ENCODE measurements at regions not wholly inside any gene's neighbourhood (a gene's known extent, or its start where the extent isn't known, plus 50 kb on each side); places are given as distances from the start of the nearest gene placed in this dataset.
A peak's percentile ranks its signal among the peaks of the same experiment; 100 is the strongest.
"Not testable (repeated sequence)": the region's sequence is repeated elsewhere in the genome, so short reads cannot be mapped to it uniquely, and the experiment has no call there.

DNA sequence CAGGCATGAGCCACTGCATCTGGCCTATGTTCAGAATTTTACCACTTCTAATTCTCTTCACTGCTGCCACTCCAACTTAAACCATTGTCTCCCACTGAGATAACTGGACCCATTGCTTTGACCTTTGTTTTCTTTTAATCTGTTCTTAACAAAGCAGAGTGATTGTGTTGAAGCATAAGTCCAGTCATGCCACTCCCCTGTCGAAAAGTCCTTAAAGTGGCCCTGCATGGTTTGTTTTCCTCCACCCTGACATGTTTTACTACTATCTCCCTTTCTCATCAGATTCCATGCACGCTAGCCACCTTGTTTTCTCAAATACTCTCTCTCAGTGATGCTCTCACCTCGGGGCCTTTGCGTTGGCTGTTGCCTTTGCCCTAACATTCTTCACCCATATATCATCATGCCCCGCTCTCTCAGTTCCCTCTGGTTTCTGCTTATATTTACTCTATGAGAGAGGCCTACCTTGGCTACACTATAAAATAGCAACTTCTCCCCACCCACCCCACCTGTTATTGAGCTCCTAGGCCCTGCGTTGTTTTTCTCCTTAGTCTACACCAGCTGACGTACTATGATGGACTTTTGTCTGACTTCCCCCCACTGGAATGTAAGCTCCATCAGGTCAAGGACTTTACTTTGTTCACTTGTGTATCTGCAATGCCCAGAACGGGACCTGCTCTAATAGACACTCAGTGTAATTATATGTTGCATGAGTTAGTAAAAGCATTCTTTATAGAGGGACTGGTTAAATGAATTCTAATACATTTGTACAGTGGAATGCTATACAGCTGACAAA is 75.6 kb upstream of the GARIN1A start:
- H3K9me3 ChIP-seq (replicated peaks); H3K4me3 ChIP-seq; H3K27me3 ChIP-seq (replicated peaks); H3K36me3 ChIP-seq; DNase-seq (ENCODE audit: low read depth in 1 of 2, low spot score in 2 of 2); H3K4me1 ChIP-seq (replicated peaks); H3K27ac ChIP-seq: not testable (repeated sequence)

DNA sequence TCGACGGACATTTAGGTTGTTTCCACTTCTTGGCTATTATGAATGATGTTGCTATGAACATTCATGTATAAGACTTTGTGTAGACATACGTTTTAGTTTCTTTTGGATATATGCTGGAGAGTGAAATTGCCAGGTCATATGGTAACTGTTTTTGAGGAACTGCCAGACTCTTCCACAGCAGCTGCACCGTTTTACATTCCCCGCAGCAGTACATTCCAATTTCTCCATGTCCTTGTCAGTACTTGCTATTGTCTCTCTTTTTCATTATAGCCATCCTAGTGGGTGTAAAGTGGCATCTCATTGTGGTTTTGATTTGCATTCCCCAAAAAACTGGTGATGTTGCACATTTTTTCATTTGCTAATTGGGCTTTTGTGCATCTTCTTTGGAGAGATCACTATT is 73.1 kb upstream of the GARIN1A start:
- DNase-seq (ENCODE audit: low read depth in 1 of 2, low spot score in 2 of 2); H3K4me3 ChIP-seq; H3K27ac ChIP-seq; H3K9me3 ChIP-seq (replicated peaks); H3K36me3 ChIP-seq; H3K27me3 ChIP-seq (replicated peaks); H3K4me1 ChIP-seq (replicated peaks): not testable (repeated sequence)

DNA sequence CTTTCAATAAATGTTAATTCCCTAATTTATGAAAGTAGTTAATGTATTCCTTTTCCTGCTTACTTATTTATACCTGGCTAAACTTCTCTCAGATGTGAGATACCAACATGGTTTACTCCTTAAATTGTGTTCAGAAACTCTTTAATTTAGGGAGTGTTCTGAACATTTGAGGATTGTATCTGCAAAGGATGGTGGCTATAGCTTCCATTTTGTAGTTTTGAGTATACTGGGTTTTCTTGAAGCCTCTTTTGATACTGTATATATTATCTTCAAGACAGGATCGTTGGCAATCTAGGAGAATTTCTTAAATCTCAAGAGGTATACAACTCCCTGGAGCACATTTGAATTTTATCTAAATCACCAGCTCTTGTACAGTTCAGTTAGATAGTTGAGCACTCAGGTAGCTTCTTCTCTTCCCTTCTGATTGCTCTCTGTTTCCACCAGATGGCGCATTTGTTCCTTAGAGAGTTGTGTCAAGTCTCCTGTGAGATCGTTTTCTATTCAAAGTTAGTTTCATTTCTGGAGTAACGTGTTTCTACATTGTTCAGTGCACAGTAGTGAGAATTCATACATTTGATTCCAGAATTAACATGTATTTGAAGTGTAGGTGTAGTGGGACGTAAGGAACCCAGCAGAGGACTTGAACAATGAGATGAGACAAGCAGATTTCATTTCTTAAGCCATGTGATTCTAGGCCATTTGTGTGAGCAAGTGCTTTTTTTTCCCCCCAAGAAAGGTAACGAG is 63.2 kb upstream of the GARIN1A start:
- not testable (repeated sequence) for H3K4me3 ChIP-seq; H3K27me3 ChIP-seq (replicated peaks); H3K36me3 ChIP-seq; H3K27ac ChIP-seq; H3K4me1 ChIP-seq (replicated peaks); H3K9me3 ChIP-seq (replicated peaks)
- DNase-seq (ENCODE audit: low read depth in 1 of 2, low spot score in 2 of 2): peak in 1 of 2 experiments; percentile 42

DNA sequence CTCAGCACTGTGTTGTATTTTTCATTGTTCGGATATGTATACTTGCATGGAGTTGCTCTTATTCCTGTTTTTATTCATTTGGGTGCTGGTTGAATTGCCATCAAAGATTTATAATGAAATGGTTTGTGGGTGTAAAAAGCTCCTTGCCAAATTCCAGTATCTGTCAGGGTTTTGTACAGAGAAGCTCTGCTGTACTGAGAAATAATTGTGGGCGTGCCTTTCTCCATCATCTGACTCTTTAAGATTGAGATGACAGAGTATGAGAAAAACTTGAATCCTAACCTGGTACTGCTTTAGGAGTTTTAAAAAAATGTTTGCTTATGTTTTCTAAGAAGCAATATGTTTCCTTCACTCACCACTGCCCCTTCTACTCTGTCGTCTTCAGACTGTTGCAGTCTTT is 58.7 kb upstream of the GARIN1A start:
- not testable (repeated sequence) for H3K27me3 ChIP-seq (replicated peaks); H3K4me1 ChIP-seq (replicated peaks); H3K4me3 ChIP-seq; H3K9me3 ChIP-seq (replicated peaks); H3K36me3 ChIP-seq; DNase-seq (ENCODE audit: low read depth in 1 of 2, low spot score in 2 of 2); H3K27ac ChIP-seq

DNA sequence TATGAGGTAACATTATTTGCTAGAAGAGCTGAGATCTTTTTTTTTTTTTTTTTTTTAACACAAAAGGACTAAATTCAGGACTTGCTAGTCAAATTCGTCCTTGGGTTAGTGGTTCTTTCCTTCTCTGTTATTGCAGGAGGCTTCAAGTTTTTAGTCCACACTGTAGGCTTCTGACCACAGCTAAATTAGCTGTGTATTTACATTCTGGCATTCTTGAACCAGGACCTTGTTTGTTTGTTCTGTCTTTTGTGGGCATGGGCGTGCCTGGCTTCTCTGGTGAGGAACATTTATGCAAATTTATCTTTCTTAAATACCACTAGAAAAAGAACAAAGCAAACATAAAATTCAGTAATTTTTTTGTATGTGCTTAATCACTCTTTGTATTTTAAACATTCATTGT is 57.3 kb upstream of the GARIN1A start:
- not testable (repeated sequence) for H3K9me3 ChIP-seq (replicated peaks); H3K27me3 ChIP-seq (replicated peaks)

DNA sequence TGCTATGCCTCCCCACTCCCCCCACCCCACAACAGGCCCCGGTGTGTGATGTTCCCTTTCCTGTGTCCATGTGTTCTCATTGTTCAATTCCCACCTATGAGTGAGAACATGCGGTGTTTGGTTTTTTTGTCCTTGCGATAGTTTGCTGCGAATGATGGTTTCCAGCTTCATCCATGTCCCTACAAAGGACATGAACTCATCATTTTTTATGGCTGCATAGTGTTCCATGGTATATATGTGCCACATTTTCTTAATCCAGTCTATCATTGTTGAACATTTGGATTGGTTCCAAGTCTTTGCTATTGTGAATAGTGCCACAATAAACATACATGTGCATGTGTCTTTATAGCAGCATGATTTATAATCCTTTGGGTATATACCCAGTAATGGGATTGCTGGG is 55.3 kb upstream of the GARIN1A start:
- H3K4me1 ChIP-seq (replicated peaks); H3K4me3 ChIP-seq: not testable (repeated sequence)

More for the DNA sequence above, 57.3 kb upstream of the GARIN1A start:
- not testable (repeated sequence) for H3K4me1 ChIP-seq (replicated peaks); H3K36me3 ChIP-seq; H3K4me3 ChIP-seq; H3K27ac ChIP-seq
- peak; percentile 50 to 67 for DNase-seq (ENCODE audit: low read depth in 1 of 2, low spot score in 2 of 2)

More for the DNA sequence above, 55.3 kb upstream of the GARIN1A start:
- not testable (repeated sequence) for DNase-seq (ENCODE audit: low read depth in 1 of 2, low spot score in 2 of 2); H3K9me3 ChIP-seq (replicated peaks); H3K27ac ChIP-seq; H3K27me3 ChIP-seq (replicated peaks); H3K36me3 ChIP-seq
